SK-N-MC (cell line): ENCODE measurements at regions not wholly inside any gene's neighbourhood (a gene's known extent, or its start where the extent isn't known, plus 50 kb on each side); places are given as distances from the start of the nearest gene placed in this dataset.

ENCODE experiments used
- EZH2 ChIP-seq: fragments of 200-600 bp; sonication (generic); IDR thresholded peaks from one replicate; pipeline ENCODE4 v1.6.1; 2017; ENCODE audit warnings: antibody characterized with exemption
- FOXP2 ChIP-seq: optimal IDR thresholded peaks from 2 replicates; pipeline ENCODE3; 2011; ENCODE audit warnings: mild to moderate bottlenecking, moderate library complexity; ENCODE audit not compliant: insufficient read depth; ENCODE audit errors: extremely low read length, control extremely low read depth
- POLR2AphosphoS5 ChIP-seq: IDR thresholded peaks from 2 replicates; pipeline ENCODE4 v1.6.1; 2012; ENCODE audit warnings: mild to moderate bottlenecking, low read depth, low read length, borderline replicate concordance

DNA sequence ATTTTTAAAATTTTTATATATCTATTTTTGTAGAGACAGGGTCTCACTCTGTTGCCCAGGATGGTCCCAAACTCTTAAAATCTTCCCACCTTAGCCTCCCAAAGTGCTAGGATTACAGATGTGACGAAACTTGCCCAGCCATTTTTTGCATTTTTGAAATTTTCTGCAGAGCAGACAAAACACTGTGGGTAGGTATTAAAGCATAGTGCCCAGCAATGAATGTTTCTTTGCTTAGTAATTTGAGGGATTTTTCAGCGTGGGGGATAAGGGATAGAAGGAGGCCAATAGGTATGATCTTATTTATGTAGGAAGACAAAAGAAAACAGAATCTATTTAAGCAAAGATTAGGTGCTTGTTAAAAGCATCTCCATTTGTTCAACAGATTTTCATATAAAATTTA is 446.8 kb upstream of the DPH6 start:
- TF ChIP-seq EZH2, result no peak
- TF ChIP-seq POLR2AphosphoS5, result no peak
- no peak for TF ChIP-seq FOXP2
